ENCODE measurements at regions not wholly inside any gene's neighbourhood (a gene's known extent, or its start where the extent isn't known, plus 50 kb on each side); places are given as distances from the start of the nearest gene placed in this dataset.
A peak's percentile ranks its signal among the peaks of the same experiment; 100 is the strongest.
"Not testable (repeated sequence)": the region's sequence is repeated elsewhere in the genome, so short reads cannot be mapped to it uniquely, and the experiment has no call there.

GRCh38 chr18:51345848-51346391, 148.4 kb upstream of the MEX3C start:
- no peak for TF ChIP-seq CTCF (IDR thresholded peaks at IDR 0.05; ENCODE audit: insufficient read depth, low read depth, low read length, missing control alignments)
- no peak for DNase-seq (ENCODE audit: low read depth)
- no peak overlapping the region for H3K4me3 ChIP-seq (ENCODE audit: low read depth, low read length)

- DNase-seq (ENCODE audit: low read depth): peak; percentile 7
- H3K4me3 ChIP-seq (ENCODE audit: low read depth, low read length): no peak overlapping the region
- no peak for TF ChIP-seq CTCF (IDR thresholded peaks at IDR 0.05; ENCODE audit: insufficient read depth, low read depth, low read length, missing control alignments)
These were observed 148.9 kb upstream of the MEX3C start for GRCh38 chr18:51346404-51346803.

GRCh38 chr18:51350081-51350480, 152.6 kb upstream of the MEX3C start:
- DNase-seq (ENCODE audit: low read depth): no peak
- no peak overlapping the region for H3K4me3 ChIP-seq (ENCODE audit: low read depth, low read length)
- no peak for TF ChIP-seq CTCF (IDR thresholded peaks at IDR 0.05; ENCODE audit: insufficient read depth, low read depth, low read length, missing control alignments)

- no peak overlapping the region for H3K4me3 ChIP-seq (ENCODE audit: low read depth, low read length)
- TF ChIP-seq CTCF (IDR thresholded peaks at IDR 0.05; ENCODE audit: insufficient read depth, low read depth, low read length, missing control alignments): no peak
- DNase-seq (ENCODE audit: low read depth): no peak
These were observed 158.4 kb upstream of the MEX3C start for GRCh38 chr18:51355841-51356240.

- H3K4me3 ChIP-seq (ENCODE audit: low read depth, low read length); DNase-seq (ENCODE audit: low read depth): not testable (repeated sequence)
These were observed 162.8 kb upstream of the MEX3C start for GRCh38 chr18:51360301-51360700.

GRCh38 chr18:51361130-51361860, 163.8 kb upstream of the MEX3C start:
- H3K4me3 ChIP-seq (ENCODE audit: low read depth, low read length): no peak overlapping the region
- no peak for TF ChIP-seq CTCF (IDR thresholded peaks at IDR 0.05; ENCODE audit: insufficient read depth, low read depth, low read length, missing control alignments)
- DNase-seq (ENCODE audit: low read depth): peak; percentile 66

- TF ChIP-seq CTCF (IDR thresholded peaks at IDR 0.05; ENCODE audit: insufficient read depth, low read depth, low read length, missing control alignments): no peak
- DNase-seq (ENCODE audit: low read depth): no peak
- H3K4me3 ChIP-seq (ENCODE audit: low read depth, low read length): no peak overlapping the region
These were observed 165.9 kb upstream of the MEX3C start for GRCh38 chr18:51363384-51363783.

All from GM12865 (cell line).